Right lung (tissue), 2 donors: ENCODE measurements at regions not wholly inside any gene's neighbourhood (a gene's known extent, or its start where the extent isn't known, plus 50 kb on each side); places are given as distances from the start of the nearest gene placed in this dataset.

ENCODE experiments used
- DNase-seq, 2 donors: peaks; one replicate each; pipeline ENCODE4 v3.0.0-alpha.2; 2013

DNA sequence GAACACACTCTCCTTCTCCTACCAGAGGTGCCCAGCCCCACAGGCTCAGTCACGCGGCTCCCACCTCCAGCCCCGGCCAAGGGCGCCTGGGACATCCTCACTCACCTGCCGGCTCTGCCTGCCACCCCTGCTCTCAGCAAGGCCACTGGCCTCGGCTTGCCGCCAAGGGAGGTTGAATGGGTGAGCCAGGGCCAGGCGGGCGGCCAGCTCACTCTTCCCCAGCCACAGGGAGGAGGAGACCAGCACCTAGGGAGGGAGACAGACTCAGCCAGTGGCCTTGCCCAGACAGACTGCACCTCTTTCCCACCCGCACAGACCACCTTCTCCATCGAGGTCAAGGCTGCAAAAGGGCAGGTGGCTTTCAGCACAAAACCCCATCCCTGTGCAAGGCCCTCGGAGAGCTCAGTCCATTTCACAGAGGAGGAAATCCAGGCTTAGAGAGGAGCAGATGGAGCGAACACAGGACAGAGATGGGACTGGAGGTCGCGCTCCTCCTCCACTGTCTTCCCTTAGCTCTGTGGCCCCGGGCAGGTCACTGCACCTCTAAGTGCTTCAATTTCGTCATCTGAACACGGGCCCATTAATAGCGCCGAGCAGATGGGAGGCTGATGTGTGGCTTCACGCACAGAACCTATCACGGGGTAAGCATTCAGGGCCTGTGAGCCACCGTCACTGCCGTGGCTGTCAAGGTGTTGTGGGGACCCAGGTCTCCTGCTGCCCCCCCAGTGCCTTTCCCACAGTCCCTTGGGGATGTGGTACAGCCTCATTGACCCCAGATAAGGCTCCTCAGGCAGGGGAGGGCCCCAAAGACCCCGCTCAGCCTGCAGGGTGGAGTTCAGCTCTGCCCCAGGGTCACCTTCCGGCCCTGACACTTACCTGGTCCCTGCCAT lies 56.1 kb downstream of the RMI2 start:
- DNase-seq, result no peak

DNA sequence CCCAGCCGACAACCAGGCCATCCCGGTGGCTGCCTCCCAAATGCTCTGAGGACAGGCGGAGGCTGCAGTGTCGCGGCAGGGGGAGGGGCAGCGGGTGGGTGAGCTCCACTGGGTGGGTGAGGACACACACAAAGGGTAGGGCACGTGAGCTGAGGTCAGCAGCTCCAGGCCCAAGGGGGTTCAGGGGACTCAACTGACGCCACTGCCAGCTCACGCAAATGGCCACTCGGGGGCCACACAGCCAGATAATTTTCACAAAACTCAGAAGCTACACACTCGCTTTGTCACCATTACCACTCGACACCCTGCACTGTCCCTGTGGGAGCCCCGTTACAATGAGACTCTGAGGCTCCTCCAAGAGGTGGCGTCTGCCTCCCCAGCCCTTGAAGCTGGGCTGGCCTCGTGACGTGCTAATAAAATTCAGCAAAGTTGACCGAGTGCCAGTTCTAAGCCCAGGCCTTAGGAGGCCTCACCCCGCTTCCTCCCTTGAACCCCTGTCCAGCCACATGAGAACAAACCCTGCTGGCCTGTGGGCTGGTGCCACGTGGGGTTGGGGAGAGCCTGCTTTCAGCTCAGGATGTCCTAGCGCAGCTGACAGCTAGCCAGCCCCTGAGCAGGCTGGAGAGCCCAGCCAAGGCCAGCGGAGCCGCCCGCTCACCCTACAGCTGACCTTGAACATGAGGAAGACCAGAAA lies 56.9 kb downstream of the RMI2 start:
- no peak for DNase-seq

DNA sequence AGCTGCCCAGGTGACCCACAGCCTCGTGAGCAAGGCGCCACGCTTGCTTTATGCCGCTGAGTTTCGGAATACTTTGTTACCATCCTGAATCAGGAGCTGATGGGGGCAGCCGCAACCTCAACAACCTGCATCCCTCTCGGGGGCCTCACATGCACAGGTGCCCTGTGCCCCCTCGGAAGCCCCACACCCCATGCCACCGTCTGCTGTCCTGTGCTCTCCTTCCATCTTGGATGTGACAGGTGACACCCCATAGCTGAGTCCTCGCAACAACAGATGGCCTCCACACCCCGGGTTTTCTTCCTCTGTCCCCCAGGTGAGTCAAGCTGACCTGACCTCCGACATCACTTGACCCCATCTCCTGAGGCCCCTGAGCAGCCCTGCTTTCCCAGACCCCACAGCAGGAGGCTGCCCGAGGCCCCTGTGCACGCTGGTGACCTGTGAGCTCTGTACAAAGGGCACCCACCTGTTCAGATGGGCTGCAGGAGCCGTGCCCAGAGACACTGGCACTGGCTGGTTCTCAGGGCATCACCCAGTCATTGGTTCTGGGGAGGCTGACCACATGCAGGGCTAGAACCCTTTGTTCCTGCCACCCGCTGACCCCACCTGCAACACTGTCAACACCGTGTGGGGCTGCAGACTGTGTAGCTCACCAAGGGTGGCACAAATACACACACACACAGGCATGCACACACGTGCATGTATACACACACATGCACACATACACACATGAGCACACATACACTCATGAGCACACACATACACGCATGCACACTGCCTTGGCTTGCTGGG lies 57.7 kb downstream of the RMI2 start:
- no peak for DNase-seq

- DNase-seq, result no peak
Observed at GRCh38 chr16:11403534-11403795, 58.2 kb downstream of the RMI2 start.

DNA sequence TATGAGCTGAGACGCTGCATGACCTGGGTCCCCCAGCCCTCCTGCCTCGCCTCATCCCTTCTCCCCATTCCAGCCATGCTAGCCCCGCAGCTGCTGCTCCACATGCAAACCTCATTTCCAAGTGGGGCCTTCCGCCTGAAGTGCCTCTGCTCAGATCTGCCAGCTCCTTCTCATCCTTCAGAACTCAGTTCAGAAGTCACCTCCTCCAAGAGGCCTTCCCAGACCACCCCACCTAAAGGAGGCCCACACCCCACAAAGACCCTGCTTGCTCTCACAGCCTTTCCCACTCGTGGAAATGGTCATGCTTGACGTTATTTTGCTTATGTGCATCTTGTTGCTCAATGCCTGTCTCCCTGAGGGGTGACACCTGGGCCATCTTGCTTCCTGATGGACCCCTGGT lies 58.7 kb downstream of the RMI2 start:
- no peak for DNase-seq

- DNase-seq, result no peak
Observed at GRCh38 chr16:11404603-11405002, 59.3 kb downstream of the RMI2 start.

- DNase-seq, result no peak
Observed at GRCh38 chr16:11405331-11406176, 60.3 kb downstream of the RMI2 start.

GRCh38 chr16:11406177-11406560 lies 60.9 kb downstream of the RMI2 start:
- no peak for DNase-seq

DNA sequence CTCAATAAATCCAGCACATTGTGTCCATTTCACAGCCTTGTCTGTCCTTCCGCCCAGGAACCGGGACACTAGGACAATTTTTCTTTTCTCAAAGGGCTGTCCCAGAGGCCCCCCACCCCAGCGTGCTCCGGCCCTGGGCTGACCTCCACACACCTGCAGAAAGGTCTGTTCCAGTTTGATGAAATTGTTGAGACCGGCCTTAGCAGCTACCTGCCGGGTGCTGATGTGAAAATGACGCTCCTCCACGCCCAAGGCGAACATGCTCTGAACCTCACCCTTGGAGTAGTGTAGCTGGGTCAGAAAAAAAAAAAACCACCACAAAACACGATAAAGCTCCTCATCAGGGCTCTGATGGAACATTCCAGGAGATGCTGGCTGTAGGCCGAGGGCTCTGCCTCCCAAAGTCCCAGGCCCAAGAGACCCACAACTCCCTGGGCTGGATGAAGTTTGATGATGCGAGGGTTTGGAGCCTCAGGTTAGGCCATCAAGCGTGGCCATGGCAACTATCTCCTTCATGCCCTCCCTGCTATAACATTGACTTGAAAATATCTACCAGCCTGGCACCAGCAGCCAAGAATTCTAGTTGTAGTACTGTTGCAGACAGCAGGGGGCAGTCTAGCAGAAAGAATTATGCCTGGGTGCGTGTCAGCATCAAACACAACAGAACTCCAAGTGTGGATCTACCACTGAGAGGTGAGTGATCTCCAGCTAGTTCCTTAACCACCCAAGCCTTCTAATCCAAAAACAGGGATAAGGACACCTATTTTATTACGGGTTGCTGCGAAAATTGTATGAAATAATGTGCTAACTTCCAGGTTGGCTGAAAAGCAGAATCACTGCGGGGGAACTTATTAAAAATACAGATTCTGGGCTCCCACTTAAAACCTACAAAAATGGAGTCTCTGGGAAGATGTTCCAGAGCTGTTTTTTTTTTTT lies 62.1 kb downstream of the RMI2 start:
- DNase-seq, result peak in 1 of 2 donors; percentile 39

GRCh38 chr16:11408216-11408615 lies 63.0 kb downstream of the RMI2 start:
- DNase-seq, result no peak

DNA sequence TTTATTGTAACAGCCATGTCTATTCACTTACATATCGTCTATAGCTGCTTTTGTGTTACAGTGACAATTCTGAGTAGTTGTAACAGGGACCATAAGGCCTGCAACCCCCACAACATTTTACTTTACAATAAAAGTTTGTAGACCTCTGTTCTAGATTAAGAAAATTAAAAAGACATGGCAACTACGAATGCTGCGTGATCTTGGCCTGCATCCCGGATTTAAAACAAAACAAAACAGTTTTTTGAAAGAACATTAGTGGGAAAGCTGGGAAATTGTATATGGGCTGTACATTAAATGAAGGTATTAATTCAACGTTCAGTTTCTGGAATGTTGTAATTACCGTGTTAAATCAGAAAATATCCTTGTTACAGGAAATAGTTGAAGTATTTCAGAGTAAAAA lies 64.1 kb downstream of the RMI2 start:
- peak in 1 of 2 donors; percentile 25 for DNase-seq

GRCh38 chr16:11410376-11411058 lies 65.3 kb downstream of the RMI2 start:
- no peak for DNase-seq

- no peak for DNase-seq
Observed at GRCh38 chr16:11411059-11411550, 65.8 kb downstream of the RMI2 start.

DNA sequence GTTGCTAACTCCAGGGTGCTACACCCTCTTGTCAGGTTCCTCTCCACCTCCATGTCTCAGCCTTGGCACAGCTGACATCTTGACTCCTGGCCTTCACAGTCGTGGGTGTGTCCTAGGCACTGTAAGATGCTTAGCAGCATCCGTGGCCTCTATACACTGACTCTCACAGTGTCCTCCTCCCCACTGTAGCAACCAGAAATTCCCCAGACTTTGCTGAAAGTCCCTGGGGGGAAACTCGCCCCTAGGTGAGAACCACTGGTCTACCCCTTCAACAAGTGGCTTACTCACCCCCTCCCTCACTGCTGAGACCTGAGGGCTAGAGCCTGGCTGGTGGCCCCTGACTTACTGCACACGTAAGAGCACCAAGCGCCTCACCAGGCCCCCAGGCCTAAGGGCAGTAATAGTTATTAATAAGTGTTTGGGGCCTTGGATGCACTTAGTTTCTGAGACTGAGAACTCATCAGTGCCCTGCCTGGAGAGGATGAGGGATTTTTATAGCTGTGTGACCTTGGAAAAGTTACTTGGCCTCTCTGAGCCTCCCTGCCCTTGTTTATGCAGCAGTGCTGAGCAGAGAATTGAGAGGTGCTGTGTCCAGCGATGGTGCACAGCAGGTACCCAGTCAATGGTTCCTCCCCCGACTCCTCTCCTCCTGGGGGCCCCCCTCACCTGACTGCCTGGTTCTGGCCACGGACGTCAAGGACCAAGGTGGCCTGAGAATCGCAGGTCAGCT lies 67.1 kb downstream of the RMI2 start:
- no peak for DNase-seq

- DNase-seq, result no peak
Observed at GRCh38 chr16:11412965-11413887, 68.0 kb downstream of the RMI2 start.

GRCh38 chr16:11413907-11414595 lies 68.8 kb downstream of the RMI2 start:
- no peak for DNase-seq
